ENCODE measurements at regions not wholly inside any gene's neighbourhood (a gene's known extent, or its start where the extent isn't known, plus 50 kb on each side); places are given as distances from the start of the nearest gene placed in this dataset.

DNA sequence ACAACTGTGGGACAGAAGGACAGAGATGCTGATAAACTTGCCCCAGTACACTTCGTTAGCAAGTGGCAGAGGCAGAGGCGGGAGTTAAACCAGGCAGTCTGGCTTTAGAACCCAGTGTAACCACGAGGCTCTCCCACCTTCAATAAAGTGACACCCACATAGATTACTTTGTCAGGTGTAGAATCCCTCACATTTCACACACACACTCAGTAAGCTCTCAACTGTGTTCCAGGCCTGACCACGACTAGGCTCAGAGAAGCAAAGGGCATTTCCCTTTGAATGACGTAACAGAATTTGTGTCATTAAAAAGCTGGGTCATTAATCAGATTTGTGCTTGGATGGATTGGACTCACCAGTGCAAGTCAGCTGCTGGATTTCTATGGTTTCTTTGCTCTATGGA lies 118.3 kb upstream of the RCN1 start:
- TF ChIP-seq, protein P1, sequence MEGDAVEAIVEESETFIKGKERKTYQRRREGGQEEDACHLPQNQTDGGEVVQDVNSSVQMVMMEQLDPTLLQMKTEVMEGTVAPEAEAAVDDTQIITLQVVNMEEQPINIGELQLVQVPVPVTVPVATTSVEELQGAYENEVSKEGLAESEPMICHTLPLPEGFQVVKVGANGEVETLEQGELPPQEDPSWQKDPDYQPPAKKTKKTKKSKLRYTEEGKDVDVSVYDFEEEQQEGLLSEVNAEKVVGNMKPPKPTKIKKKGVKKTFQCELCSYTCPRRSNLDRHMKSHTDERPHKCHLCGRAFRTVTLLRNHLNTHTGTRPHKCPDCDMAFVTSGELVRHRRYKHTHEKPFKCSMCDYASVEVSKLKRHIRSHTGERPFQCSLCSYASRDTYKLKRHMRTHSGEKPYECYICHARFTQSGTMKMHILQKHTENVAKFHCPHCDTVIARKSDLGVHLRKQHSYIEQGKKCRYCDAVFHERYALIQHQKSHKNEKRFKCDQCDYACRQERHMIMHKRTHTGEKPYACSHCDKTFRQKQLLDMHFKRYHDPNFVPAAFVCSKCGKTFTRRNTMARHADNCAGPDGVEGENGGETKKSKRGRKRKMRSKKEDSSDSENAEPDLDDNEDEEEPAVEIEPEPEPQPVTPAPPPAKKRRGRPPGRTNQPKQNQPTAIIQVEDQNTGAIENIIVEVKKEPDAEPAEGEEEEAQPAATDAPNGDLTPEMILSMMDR (conservative IDR thresholded peaks at IDR 0.05; ENCODE audit: low read depth, low read length), result no peak
- no peak for TF ChIP-seq EZH2 (IDR thresholded peaks at IDR 0.05; ENCODE audit: borderline replicate concordance, low read depth, low read length, poor library complexity, severe bottlenecking)

All from A673 (cell line).